ENCODE measurements at regions not wholly inside any gene's neighbourhood (a gene's known extent, or its start where the extent isn't known, plus 50 kb on each side); places are given as distances from the start of the nearest gene placed in this dataset.

- TF ChIP-seq CTCF (IDR thresholded peaks at IDR 0.05; ENCODE audit: extremely low read depth, insufficient read depth, missing control alignments): no peak
- in situ Hi-C loops (cut with MboI; ENCODE audit: low pct_unique_long_range_greater_than_20kb, low sequenced_read_pairs, unreplicated experiment): loop anchor here (10.0 kb wide), 1 partner anchor 515 kb away; no protein-coding TSS in a partner anchor
- no peak for DNase-seq (ENCODE audit: low spot score)
Observed at GRCh38 chr10:123559823-123560092, 106.4 kb upstream of the GPR26 start.

- in situ Hi-C loops (cut with MboI; ENCODE audit: low pct_unique_long_range_greater_than_20kb, low sequenced_read_pairs, unreplicated experiment): loop anchor here (10.0 kb wide), 1 partner anchor 516 kb away; no protein-coding TSS in a partner anchor
- TF ChIP-seq CTCF (IDR thresholded peaks at IDR 0.05; ENCODE audit: extremely low read depth, insufficient read depth, missing control alignments): no peak
- DNase-seq (ENCODE audit: low spot score): no peak
Observed at GRCh38 chr10:123560301-123561140, 105.6 kb upstream of the GPR26 start.

GRCh38 chr10:123561141-123561440 is 105.1 kb upstream of the GPR26 start:
- no peak for DNase-seq (ENCODE audit: low spot score)
- TF ChIP-seq CTCF (IDR thresholded peaks at IDR 0.05; ENCODE audit: extremely low read depth, insufficient read depth, missing control alignments): no peak
- in situ Hi-C loops (cut with MboI; ENCODE audit: low pct_unique_long_range_greater_than_20kb, low sequenced_read_pairs, unreplicated experiment): loop anchor here (10.0 kb wide), 1 partner anchor 516 kb away; no protein-coding TSS in a partner anchor

GRCh38 chr10:123562387-123562786 is 103.8 kb upstream of the GPR26 start:
- DNase-seq (ENCODE audit: low spot score): no peak
- in situ Hi-C loops (cut with MboI; ENCODE audit: low pct_unique_long_range_greater_than_20kb, low sequenced_read_pairs, unreplicated experiment): loop anchor here (10.0 kb wide), 1 partner anchor 518 kb away; no protein-coding TSS in a partner anchor
- no peak for TF ChIP-seq CTCF (IDR thresholded peaks at IDR 0.05; ENCODE audit: extremely low read depth, insufficient read depth, missing control alignments)

- no peak for DNase-seq (ENCODE audit: low spot score)
- TF ChIP-seq CTCF (IDR thresholded peaks at IDR 0.05; ENCODE audit: extremely low read depth, insufficient read depth, missing control alignments): no peak
- in situ Hi-C loops (cut with MboI; ENCODE audit: low pct_unique_long_range_greater_than_20kb, low sequenced_read_pairs, unreplicated experiment): loop anchor here (10.0 kb wide), 1 partner anchor 518 kb away; no protein-coding TSS in a partner anchor
Observed at GRCh38 chr10:123562811-123563580, 103.2 kb upstream of the GPR26 start.

- in situ Hi-C loops (cut with MboI; ENCODE audit: low pct_unique_long_range_greater_than_20kb, low sequenced_read_pairs, unreplicated experiment): loop anchor here (10.0 kb wide), 1 partner anchor 519 kb away; no protein-coding TSS in a partner anchor
- no peak for DNase-seq (ENCODE audit: low spot score)
- no peak for TF ChIP-seq CTCF (IDR thresholded peaks at IDR 0.05; ENCODE audit: extremely low read depth, insufficient read depth, missing control alignments)
Observed at GRCh38 chr10:123563581-123563855, 102.6 kb upstream of the GPR26 start.
